ENCODE measurements at regions not wholly inside any gene's neighbourhood (a gene's known extent, or its start where the extent isn't known, plus 50 kb on each side); places are given as distances from the start of the nearest gene placed in this dataset.

- TF ChIP-seq CTCF (IDR thresholded peaks at IDR 0.05 in 4 of 5, conservative IDR thresholded peaks at IDR 0.05 in 1 of 5) (no peak), POLR2A (IDR thresholded peaks at IDR 0.05) (no peak)
Observed at GRCh38 chr21:35679076-35679475, 381.2 kb downstream of the SETD4 start.
